DND-41 (cell line): ENCODE measurements at regions not wholly inside any gene's neighbourhood (a gene's known extent, or its start where the extent isn't known, plus 50 kb on each side); places are given as distances from the start of the nearest gene placed in this dataset.

Experiments
- CTCF ChIP-seq: IDR thresholded peaks from 2 replicates; pipeline ENCODE4 v1.5.1; 2012; ENCODE audit warnings: borderline replicate concordance, low read length, moderate library complexity, mild to moderate bottlenecking; ENCODE audit not compliant: poor library complexity, severe bottlenecking; ENCODE audit errors: extremely low read depth
- EZH2 ChIP-seq: IDR thresholded peaks from 3 replicates; pipeline ENCODE4 v1.6.1; 2012; ENCODE audit warnings: borderline replicate concordance, low read depth, mild to moderate bottlenecking, moderate library complexity, low read length, inconsistent platforms; ENCODE audit not compliant: severe bottlenecking

GRCh38 chr18:41073372-41073954, 881.6 kb upstream of the PIK3C3 start:
- no peak for TF ChIP-seq CTCF
- no peak for TF ChIP-seq EZH2
